ENCODE measurements at regions not wholly inside any gene's neighbourhood (a gene's known extent, or its start where the extent isn't known, plus 50 kb on each side); places are given as distances from the start of the nearest gene placed in this dataset.

DNA sequence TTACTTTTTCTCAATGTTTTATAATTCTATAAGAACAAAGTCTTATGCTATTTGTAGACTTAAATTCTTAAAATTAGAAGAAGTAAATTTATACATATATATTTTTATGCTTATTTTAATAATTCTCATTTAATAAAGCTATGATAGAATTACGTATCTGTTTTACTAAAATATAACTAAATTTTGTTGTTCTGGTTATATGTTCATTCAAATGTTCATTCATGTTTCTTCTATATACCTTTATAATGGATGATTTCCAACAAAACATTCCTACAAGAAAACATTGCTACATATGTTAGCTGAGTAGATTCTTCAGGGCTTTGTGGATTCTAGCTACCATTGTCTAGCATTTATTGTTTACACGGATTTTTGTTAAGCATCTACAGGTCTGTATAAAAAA lies 634.3 kb upstream of the PCDH20 start:
- no peak for TF ChIP-seq POLR2A (IDR thresholded peaks at IDR 0.05)
- TF ChIP-seq, protein P1, sequence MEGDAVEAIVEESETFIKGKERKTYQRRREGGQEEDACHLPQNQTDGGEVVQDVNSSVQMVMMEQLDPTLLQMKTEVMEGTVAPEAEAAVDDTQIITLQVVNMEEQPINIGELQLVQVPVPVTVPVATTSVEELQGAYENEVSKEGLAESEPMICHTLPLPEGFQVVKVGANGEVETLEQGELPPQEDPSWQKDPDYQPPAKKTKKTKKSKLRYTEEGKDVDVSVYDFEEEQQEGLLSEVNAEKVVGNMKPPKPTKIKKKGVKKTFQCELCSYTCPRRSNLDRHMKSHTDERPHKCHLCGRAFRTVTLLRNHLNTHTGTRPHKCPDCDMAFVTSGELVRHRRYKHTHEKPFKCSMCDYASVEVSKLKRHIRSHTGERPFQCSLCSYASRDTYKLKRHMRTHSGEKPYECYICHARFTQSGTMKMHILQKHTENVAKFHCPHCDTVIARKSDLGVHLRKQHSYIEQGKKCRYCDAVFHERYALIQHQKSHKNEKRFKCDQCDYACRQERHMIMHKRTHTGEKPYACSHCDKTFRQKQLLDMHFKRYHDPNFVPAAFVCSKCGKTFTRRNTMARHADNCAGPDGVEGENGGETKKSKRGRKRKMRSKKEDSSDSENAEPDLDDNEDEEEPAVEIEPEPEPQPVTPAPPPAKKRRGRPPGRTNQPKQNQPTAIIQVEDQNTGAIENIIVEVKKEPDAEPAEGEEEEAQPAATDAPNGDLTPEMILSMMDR (IDR thresholded peaks at IDR 0.05 in 4 of 5, conservative IDR thresholded peaks at IDR 0.05 in 1 of 5): no peak

Measured in gastrocnemius medialis (tissue), 4 donors.